Heart left ventricle (tissue), 13 donors: ENCODE measurements at regions not wholly inside any gene's neighbourhood (a gene's known extent, or its start where the extent isn't known, plus 50 kb on each side); places are given as distances from the start of the nearest gene placed in this dataset.

ENCODE experiments used
- POLR2A ChIP-seq, 2 donors: fragments of 450-650 bp; IDR thresholded peaks; one replicate each; pipeline ENCODE4 v1.6.1; 2017; ENCODE audit warnings: antibody characterized with exemption in 2 of 2, mild to moderate bottlenecking in 2 of 2, moderate library complexity in 2 of 2
- TF ChIP-seq, protein P1 (sequence below), 12 donors: fragments of 200-600 bp; sonication (generic) in 4 of 12; IDR thresholded peaks; one replicate each; pipeline versions ENCODE4 v1.5.0 to v1.8.0; 2018 to 2022; ENCODE audit warnings: antibody characterized with exemption in 12 of 12, mild to moderate bottlenecking in 5 of 12
- donor health status: ischemic (EF 13 %, LVEDD 7.1; RV severe dilation, severe dysfunction).
- donor health status: DM: no; HTN: yes; CAD: no.
- donor health status: DM: no; HTN: no; CAD: no.
- donor health status: ischemic (EF 25% LVEDD 6.9; RV normal size, moderate dysfunction).
- donor health status: ischemic (EF 25% LVEDD 5.7; RV mildly dilated, moderate dysfunction).
- donor health status: ischemic (EF 35%, LVEDD 5.7; RV mildly dilated, moderate dysfunction).
- donor health status: nonischemic (EF 11% LVEDD 7.7; RV severe dilation, severe dysfunction).
- donor health status: DM: yes; HTN: yes; CAD: no.
- donor health status: PGD.
- donor health status: ischemic (EF 29% LVEDD 5.4; RV normal size, mild dysfunction).
- donor health status: nonischemic (EF 23%, LVEDD 6.1; RV moderate dilation, normal function).

DNA sequence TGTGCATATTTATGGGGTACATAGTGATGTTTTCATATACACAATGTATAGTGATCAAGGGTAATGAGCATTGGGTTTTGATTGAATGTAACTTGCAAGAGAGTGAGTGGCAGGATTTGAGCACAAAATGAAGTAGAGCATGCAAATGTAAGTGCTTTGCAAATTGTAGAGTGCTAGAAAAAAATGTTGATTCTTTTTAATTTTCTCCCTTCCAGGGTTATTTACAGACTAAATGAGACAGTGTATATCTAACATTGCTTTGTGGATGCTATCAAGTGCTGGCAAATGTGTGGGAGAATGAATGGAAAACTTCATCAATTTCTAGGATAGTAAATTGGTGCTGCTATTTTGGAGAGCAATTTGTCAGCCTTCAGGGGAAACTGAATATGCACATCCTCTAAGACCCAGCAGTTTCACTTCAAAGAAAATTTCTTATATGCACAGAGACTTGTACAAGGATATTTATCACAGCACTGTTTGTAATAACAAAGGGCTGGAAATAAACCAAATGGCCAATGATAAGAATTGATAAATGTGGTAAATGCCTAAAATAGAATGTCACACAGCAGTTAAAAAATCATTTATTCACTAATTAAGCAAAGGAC is 120.6 kb upstream of the PLPP4 start:
- TF ChIP-seq, protein P1, sequence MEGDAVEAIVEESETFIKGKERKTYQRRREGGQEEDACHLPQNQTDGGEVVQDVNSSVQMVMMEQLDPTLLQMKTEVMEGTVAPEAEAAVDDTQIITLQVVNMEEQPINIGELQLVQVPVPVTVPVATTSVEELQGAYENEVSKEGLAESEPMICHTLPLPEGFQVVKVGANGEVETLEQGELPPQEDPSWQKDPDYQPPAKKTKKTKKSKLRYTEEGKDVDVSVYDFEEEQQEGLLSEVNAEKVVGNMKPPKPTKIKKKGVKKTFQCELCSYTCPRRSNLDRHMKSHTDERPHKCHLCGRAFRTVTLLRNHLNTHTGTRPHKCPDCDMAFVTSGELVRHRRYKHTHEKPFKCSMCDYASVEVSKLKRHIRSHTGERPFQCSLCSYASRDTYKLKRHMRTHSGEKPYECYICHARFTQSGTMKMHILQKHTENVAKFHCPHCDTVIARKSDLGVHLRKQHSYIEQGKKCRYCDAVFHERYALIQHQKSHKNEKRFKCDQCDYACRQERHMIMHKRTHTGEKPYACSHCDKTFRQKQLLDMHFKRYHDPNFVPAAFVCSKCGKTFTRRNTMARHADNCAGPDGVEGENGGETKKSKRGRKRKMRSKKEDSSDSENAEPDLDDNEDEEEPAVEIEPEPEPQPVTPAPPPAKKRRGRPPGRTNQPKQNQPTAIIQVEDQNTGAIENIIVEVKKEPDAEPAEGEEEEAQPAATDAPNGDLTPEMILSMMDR (IDR thresholded peaks at IDR 0.05), result no peak
- TF ChIP-seq POLR2A (IDR thresholded peaks at IDR 0.05), result no peak
